PC-9 (cell line): ENCODE measurements at regions not wholly inside any gene's neighbourhood (a gene's known extent, or its start where the extent isn't known, plus 50 kb on each side); places are given as distances from the start of the nearest gene placed in this dataset.
A peak's percentile ranks its signal among the peaks of the same experiment; 100 is the strongest.

ENCODE experiments used
- CTCF ChIP-seq: fragments of 200-600 bp; sonication (generic); conservative IDR thresholded peaks from 2 replicates; pipeline ENCODE4 v1.6.1; 2017; ENCODE audit warnings: mixed run types, antibody characterized with exemption, mild to moderate bottlenecking, moderate library complexity
- EZH2 ChIP-seq: fragments of 200-600 bp; sonication (generic); IDR thresholded peaks from 2 replicates; pipeline ENCODE4 v1.8.0; 2017; ENCODE audit warnings: antibody characterized with exemption, low read depth

DNA sequence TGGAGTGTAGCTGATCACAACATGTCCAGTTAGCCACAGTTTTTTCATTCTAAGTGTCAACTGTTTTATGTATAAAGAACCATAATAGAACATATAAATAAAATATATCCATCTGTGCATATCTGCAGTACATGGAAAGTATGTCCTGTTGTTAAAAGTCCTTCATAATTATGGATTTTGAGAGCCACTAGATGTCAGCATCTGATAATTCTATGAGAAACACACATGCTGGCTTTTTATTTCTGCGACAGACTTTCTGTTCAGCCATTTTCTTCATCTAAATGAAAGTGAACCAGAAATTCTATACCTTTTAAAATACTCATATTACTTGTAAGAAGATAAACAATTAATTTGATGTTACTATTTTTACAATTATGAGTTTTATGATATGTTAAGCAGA is 251.5 kb downstream of the GPM6A start:
- TF ChIP-seq CTCF: peak; percentile 44
- no peak for TF ChIP-seq EZH2
